Activated T-cell treated with anti-CD3 and anti-CD28 coated beads for 24 hours (primary cell): ENCODE measurements at regions not wholly inside any gene's neighbourhood (a gene's known extent, or its start where the extent isn't known, plus 50 kb on each side); places are given as distances from the start of the nearest gene placed in this dataset.

Source experiments
- DNase-seq: peaks from one replicate; pipeline ENCODE4 v3.0.0-alpha.2; 2020; ENCODE audit warnings: low read depth

GRCh38 chr11:36729825-36730224 lies 131.8 kb upstream of the RAG2 start:
- no peak for DNase-seq

- DNase-seq = no peak
Observed at GRCh38 chr11:36726420-36726819, 128.4 kb upstream of the RAG2 start.

- DNase-seq = no peak
Observed at GRCh38 chr11:36724742-36725385, 126.8 kb upstream of the RAG2 start.

GRCh38 chr11:36722421-36722820 lies 124.4 kb upstream of the RAG2 start:
- DNase-seq = no peak

GRCh38 chr11:36719358-36720107 lies 121.5 kb upstream of the RAG2 start:
- DNase-seq = no peak

DNA sequence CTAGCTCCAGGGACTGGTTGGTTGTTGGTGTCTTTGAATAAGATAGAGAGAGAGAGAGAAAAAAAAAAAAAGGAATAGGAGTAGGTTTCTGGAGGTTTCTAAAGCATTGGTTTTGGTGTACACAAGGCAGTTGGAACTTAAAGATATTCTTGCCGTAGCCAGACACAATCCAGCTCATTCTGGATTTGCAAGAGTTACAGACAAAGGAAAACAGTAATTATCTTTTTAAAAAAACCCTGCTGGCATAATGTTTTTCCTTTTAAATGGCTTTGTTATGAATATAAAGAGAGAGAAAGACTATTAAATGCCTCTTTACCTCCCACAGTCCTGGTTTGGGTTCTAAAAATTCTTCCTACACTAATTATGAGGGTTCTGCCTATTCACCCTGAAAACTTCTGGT lies 120.4 kb upstream of the RAG2 start:
- no peak for DNase-seq

- DNase-seq = no peak
Observed at GRCh38 chr11:36713715-36714114, 115.7 kb upstream of the RAG2 start.

- DNase-seq = no peak
Observed at GRCh38 chr11:36711104-36711825, 113.2 kb upstream of the RAG2 start.
